Mesendoderm (in vitro differentiated cells): ENCODE measurements at regions not wholly inside any gene's neighbourhood (a gene's known extent, or its start where the extent isn't known, plus 50 kb on each side); places are given as distances from the start of the nearest gene placed in this dataset.

ENCODE experiments used
- DNase-seq: peaks from one replicate; pipeline ENCODE4 v3.0.0; 2013
- H2AK5ac ChIP-seq: 2 replicates; pipeline ENCODE4 v1.6.1; 2013; ENCODE audit warnings: low read length, inconsistent platforms
- H2BK120ac ChIP-seq: 2 replicates; pipeline ENCODE4 v1.6.1; 2013; ENCODE audit warnings: low read depth, mild to moderate bottlenecking, low read length, moderate library complexity, mixed read lengths
- H2BK15ac ChIP-seq: replicated peaks from 2 replicates; pipeline ENCODE4 v1.6.1; 2013; ENCODE audit warnings: low read depth, mild to moderate bottlenecking, moderate library complexity
- H2BK5ac ChIP-seq: 2 replicates; pipeline ENCODE4 v1.6.1; 2013; ENCODE audit warnings: low read length, inconsistent platforms
- H3K18ac ChIP-seq: 2 replicates; pipeline ENCODE4 v1.6.1; 2013; ENCODE audit warnings: mild to moderate bottlenecking, low read length, mixed read lengths
- H3K23ac ChIP-seq: one replicate; pipeline ENCODE4 v1.6.1; 2013; ENCODE audit warnings: low read length
- H3K27ac ChIP-seq: 2 replicates; pipeline ENCODE4 v1.5.1; 2013; ENCODE audit warnings: low read depth, mild to moderate bottlenecking, inconsistent platforms, low read length, moderate library complexity
- H3K27me3 ChIP-seq: 2 replicates; pipeline ENCODE4 v1.6.1; 2013; ENCODE audit warnings: low read length, control low read depth, mild to moderate bottlenecking, inconsistent platforms; ENCODE audit not compliant: insufficient read depth, poor library complexity
- H3K36me3 ChIP-seq: 2 replicates; pipeline ENCODE4 v1.6.1; 2013; ENCODE audit warnings: low read length, inconsistent platforms; ENCODE audit not compliant: control insufficient read depth, insufficient read depth
- H3K4ac ChIP-seq: one replicate; pipeline ENCODE4 v1.6.1; 2013; ENCODE audit warnings: low read depth, mild to moderate bottlenecking, low read length, moderate library complexity
- H3K4me1 ChIP-seq: 2 replicates; pipeline ENCODE4 v1.6.1; 2013; ENCODE audit warnings: low read depth, low read length, inconsistent platforms; ENCODE audit not compliant: control insufficient read depth
- H3K4me2 ChIP-seq: 2 replicates; pipeline ENCODE4 v1.6.1; 2013; ENCODE audit warnings: low read length
- H3K4me3 ChIP-seq: 2 replicates; pipeline ENCODE4 v1.5.1; 2013; ENCODE audit warnings: mild to moderate bottlenecking, low read length
- H3K56ac ChIP-seq: one replicate; pipeline ENCODE4 v1.6.1; 2013; ENCODE audit warnings: low read length
- H3K79me1 ChIP-seq: 2 replicates; pipeline ENCODE4 v1.6.1; 2013; ENCODE audit warnings: low read length, inconsistent platforms
- H3K79me2 ChIP-seq: 2 replicates; pipeline ENCODE4 v1.6.1; 2013; ENCODE audit warnings: mild to moderate bottlenecking, low read length; ENCODE audit not compliant: control insufficient read depth, insufficient read depth
- H3K9ac ChIP-seq: 2 replicates; pipeline ENCODE4 v1.6.1; 2013; ENCODE audit warnings: low read length, inconsistent platforms
- H4K5ac ChIP-seq: one replicate; pipeline ENCODE4 v1.6.1; 2013; ENCODE audit warnings: low read length
- H4K8ac ChIP-seq: one replicate; pipeline ENCODE4 v1.6.1; 2013; ENCODE audit warnings: low read depth, mild to moderate bottlenecking, control low read depth, low read length, moderate library complexity
- WGBS: extraction: QIAGEN DNeasy Blood & Tissue Kit; methylation state at CpG from one replicate; pipeline ENCODE4 v1.1.7; 2013; ENCODE audit warnings: low lambda C conversion rate, missing lambda C conversion rate; ENCODE audit not compliant: insufficient coverage; ENCODE audit errors: extremely low coverage; 5-methylcytosine and 5-hydroxymethylcytosine counted together

- Histone ChIP-seq H4K5ac (no peak overlapping the region), H3K27me3 (no peaks in the 10 kb centered on the region), H3K4me1 (no peaks in the 10 kb centered on the region), H3K4ac (no peak overlapping the region), H3K4me2 (no peak overlapping the region), H2BK15ac (no peak overlapping the region), H3K79me2 (no peaks in the 10 kb centered on the region), H3K9ac (no peak overlapping the region), H3K56ac (no peak overlapping the region), H3K18ac (no peak overlapping the region), H2BK5ac (no peak overlapping the region), H3K36me3 (no peaks in the 10 kb centered on the region), H3K4me3 (no peak overlapping the region), H3K27ac (no peak overlapping the region), H3K79me1 (no peaks in the 10 kb centered on the region), H3K23ac (no peak overlapping the region), H2AK5ac (no peak overlapping the region), H2BK120ac (no peak overlapping the region), H4K8ac (no peak overlapping the region)
- no CpG with 5 or more reads among the region's 9 CpGs for WGBS
- DNase-seq: no peak
Measured at GRCh38 chr1:5513179-5513578, 479.0 kb downstream of the NPHP4 start.

GRCh38 chr1:5511381-5512097 is 480.7 kb downstream of the NPHP4 start:
- DNase-seq: no peak
- Histone ChIP-seq H3K79me1 (no peaks in the 10 kb centered on the region), H3K4me3 (no peak overlapping the region), H3K18ac (no peak overlapping the region), H3K9ac (no peak overlapping the region), H3K4me2 (no peak overlapping the region), H2BK120ac (no peak overlapping the region), H4K5ac (no peak overlapping the region), H2AK5ac (no peak overlapping the region), H3K36me3 (no peaks in the 10 kb centered on the region), H3K23ac (no peak overlapping the region), H3K27me3 (no peaks in the 10 kb centered on the region), H3K4me1 (no peaks in the 10 kb centered on the region), H2BK5ac (no peak overlapping the region), H3K4ac (no peak overlapping the region), H2BK15ac (no peak overlapping the region), H3K79me2 (no peaks in the 10 kb centered on the region), H3K56ac (peak overlapping the region; percentile 7), H3K27ac (no peak overlapping the region), H4K8ac (no peak overlapping the region)
- no CpG with 5 or more reads among the region's 9 CpGs for WGBS

- H4K8ac ChIP-seq: no peak overlapping the region
- H2BK120ac ChIP-seq: no peak overlapping the region
- WGBS: no CpG with 5 or more reads among the region's 21 CpGs
- H3K18ac ChIP-seq: no peak overlapping the region
- H3K23ac ChIP-seq: no peak overlapping the region
- no peaks in the 10 kb centered on the region for H3K36me3 ChIP-seq
- H3K4ac ChIP-seq: no peak overlapping the region
- no peak overlapping the region for H4K5ac ChIP-seq
- H3K79me2 ChIP-seq: no peaks in the 10 kb centered on the region
- no peaks in the 10 kb centered on the region for H3K79me1 ChIP-seq
- no peak overlapping the region for H2BK15ac ChIP-seq
- H2BK5ac ChIP-seq: no peak overlapping the region
- H2AK5ac ChIP-seq: no peak overlapping the region
- no peaks in the 10 kb centered on the region for H3K27me3 ChIP-seq
- H3K56ac ChIP-seq: no peak overlapping the region
- no peak overlapping the region for H3K27ac ChIP-seq
- H3K4me1 ChIP-seq: no peaks in the 10 kb centered on the region
- no peak overlapping the region for H3K9ac ChIP-seq
- no peak overlapping the region for H3K4me2 ChIP-seq
- peak; percentile 50 for DNase-seq
- H3K4me3 ChIP-seq: no peak overlapping the region
Measured at GRCh38 chr1:5509664-5510452, 482.4 kb downstream of the NPHP4 start.

- no peak overlapping the region for H4K8ac ChIP-seq
- H3K27ac ChIP-seq: no peak overlapping the region
- no peak overlapping the region for H3K23ac ChIP-seq
- no peak overlapping the region for H3K4ac ChIP-seq
- no peak overlapping the region for H3K4me2 ChIP-seq
- H3K36me3 ChIP-seq: no peaks in the 10 kb centered on the region
- no peak overlapping the region for H2BK15ac ChIP-seq
- H3K4me3 ChIP-seq: no peak overlapping the region
- H3K79me2 ChIP-seq: no peaks in the 10 kb centered on the region
- no peaks in the 10 kb centered on the region for H3K27me3 ChIP-seq
- no peak overlapping the region for H4K5ac ChIP-seq
- H3K56ac ChIP-seq: no peak overlapping the region
- H2BK120ac ChIP-seq: no peak overlapping the region
- H2AK5ac ChIP-seq: no peak overlapping the region
- H3K4me1 ChIP-seq: no peaks in the 10 kb centered on the region
- H3K18ac ChIP-seq: no peak overlapping the region
- WGBS: no CpG with 5 or more reads among the region's 14 CpGs
- H3K79me1 ChIP-seq: no peaks in the 10 kb centered on the region
- peak; percentile 28 for DNase-seq
- H3K9ac ChIP-seq: no peak overlapping the region
- H2BK5ac ChIP-seq: no peak overlapping the region
Measured at GRCh38 chr1:5508669-5509330, 483.4 kb downstream of the NPHP4 start.

- no peaks in the 10 kb centered on the region for H3K27me3 ChIP-seq
- no CpG with 5 or more reads among the region's 15 CpGs for whole genome bisulfite sequencing
- no peak overlapping the region for H3K9ac ChIP-seq
- no peak overlapping the region for H2BK120ac ChIP-seq
- no peak overlapping the region for H3K4ac ChIP-seq
- H2AK5ac ChIP-seq: no peak overlapping the region
- no peak overlapping the region for H4K5ac ChIP-seq
- H2BK15ac ChIP-seq: no peak overlapping the region
- no peaks in the 10 kb centered on the region for H3K36me3 ChIP-seq
- no peak overlapping the region for H3K4me3 ChIP-seq
- no peak overlapping the region for H3K27ac ChIP-seq
- H4K8ac ChIP-seq: no peak overlapping the region
- H3K23ac ChIP-seq: no peak overlapping the region
- no peaks in the 10 kb centered on the region for H3K4me1 ChIP-seq
- no peak overlapping the region for H3K4me2 ChIP-seq
- no peak for DNase-seq
- H3K79me2 ChIP-seq: no peaks in the 10 kb centered on the region
- no peak overlapping the region for H3K18ac ChIP-seq
- H3K79me1 ChIP-seq: no peaks in the 10 kb centered on the region
- H3K56ac ChIP-seq: no peak overlapping the region
- H2BK5ac ChIP-seq: no peak overlapping the region
Measured at GRCh38 chr1:5507340-5507739, 484.9 kb downstream of the NPHP4 start.
